IPS-18a (cell line): ENCODE measurements at regions not wholly inside any gene's neighbourhood (a gene's known extent, or its start where the extent isn't known, plus 50 kb on each side); places are given as distances from the start of the nearest gene placed in this dataset.

Experiments
- H3K27ac ChIP-seq: one replicate; pipeline ENCODE4 v1.5.1; 2013; ENCODE audit warnings: low read length
- H3K27me3 ChIP-seq: one replicate; pipeline ENCODE4 v1.6.1; 2013; ENCODE audit warnings: mild to moderate bottlenecking, low read length; ENCODE audit not compliant: control insufficient read depth, insufficient read depth
- H3K36me3 ChIP-seq: one replicate; pipeline ENCODE4 v1.6.1; 2013; ENCODE audit warnings: low read depth, low read length; ENCODE audit not compliant: control insufficient read depth
- H3K4me1 ChIP-seq: one replicate; pipeline ENCODE4 v1.6.1; 2013; ENCODE audit warnings: low read depth, low read length; ENCODE audit not compliant: control insufficient read depth
- H3K4me3 ChIP-seq: one replicate; pipeline ENCODE4 v1.5.1; 2013; ENCODE audit warnings: low read length
- H3K9ac ChIP-seq: one replicate; pipeline ENCODE4 v1.6.1; 2013; ENCODE audit warnings: mild to moderate bottlenecking, low read length, moderate library complexity
- H3K9me3 ChIP-seq: one replicate; pipeline ENCODE4 v1.6.1; 2013; ENCODE audit warnings: low read depth, low read length; ENCODE audit not compliant: control insufficient read depth

GRCh38 chr6:40892223-40892622, 146.8 kb downstream of the UNC5CL start:
- no peaks in the 10 kb centered on the region for H3K27me3 ChIP-seq

GRCh38 chr6:40891686-40892085, 147.3 kb downstream of the UNC5CL start:
- no peak overlapping the region for H3K27ac ChIP-seq
- H3K27me3 ChIP-seq, result no peaks in the 10 kb centered on the region
- no peak overlapping the region for H3K4me3 ChIP-seq
- no peak overlapping the region for H3K9ac ChIP-seq
- no peaks in the 10 kb centered on the region for H3K36me3 ChIP-seq
- no peaks in the 10 kb centered on the region for H3K9me3 ChIP-seq
- H3K4me1 ChIP-seq, result no peaks in the 10 kb centered on the region

More at GRCh38 chr6:40892223-40892622, 146.8 kb downstream of the UNC5CL start:
- Histone ChIP-seq H3K27ac (no peak overlapping the region), H3K4me3 (no peak overlapping the region), H3K9ac (no peak overlapping the region), H3K4me1 (no peaks in the 10 kb centered on the region), H3K9me3 (no peaks in the 10 kb centered on the region), H3K36me3 (no peaks in the 10 kb centered on the region)

- no peaks in the 10 kb centered on the region for H3K9me3 ChIP-seq
- H3K27me3 ChIP-seq, result no peaks in the 10 kb centered on the region
- H3K36me3 ChIP-seq, result no peaks in the 10 kb centered on the region
- no peaks in the 10 kb centered on the region for H3K4me1 ChIP-seq
- H3K27ac ChIP-seq, result no peak overlapping the region
- H3K4me3 ChIP-seq, result no peak overlapping the region
- no peak overlapping the region for H3K9ac ChIP-seq
Observed at GRCh38 chr6:40891131-40891530, 147.9 kb downstream of the UNC5CL start.

DNA sequence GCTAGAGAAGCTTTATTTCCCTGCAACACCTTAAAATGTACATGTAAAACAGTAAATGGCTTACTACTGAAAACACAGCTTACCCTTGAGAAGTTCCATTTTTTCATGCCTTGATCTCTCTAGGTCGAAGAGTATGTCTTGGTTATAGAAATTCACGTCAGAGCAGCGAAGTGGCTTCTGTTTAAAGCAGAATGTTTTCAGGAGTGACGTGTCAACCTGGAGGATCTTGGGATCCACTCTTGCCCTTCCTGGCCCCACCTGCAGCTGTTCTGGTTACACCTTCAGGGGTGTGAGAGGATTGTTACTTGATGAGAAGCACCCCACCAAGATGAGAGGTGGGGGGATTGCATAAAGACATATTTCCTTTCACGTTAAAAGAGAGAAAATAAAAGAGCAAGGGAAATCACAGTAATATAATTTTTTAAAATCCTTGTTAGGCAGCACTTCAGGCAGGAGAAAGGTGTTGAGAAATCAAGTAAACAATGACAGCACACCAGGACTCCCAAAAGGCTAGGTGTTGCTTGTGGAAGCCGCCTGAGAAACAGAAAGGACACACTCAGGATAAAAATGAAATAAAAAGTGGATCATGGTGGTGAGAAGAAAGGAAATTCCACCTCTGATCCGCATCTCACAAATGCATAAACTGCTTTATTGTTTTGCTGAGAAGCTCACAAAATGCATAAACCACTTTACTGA, 149.7 kb downstream of the UNC5CL start:
- Histone ChIP-seq H3K36me3 (no peaks in the 10 kb centered on the region), H3K27me3 (no peaks in the 10 kb centered on the region), H3K9ac (no peak overlapping the region), H3K4me3 (no peak overlapping the region), H3K4me1 (no peaks in the 10 kb centered on the region), H3K9me3 (no peaks in the 10 kb centered on the region), H3K27ac (no peak overlapping the region)

DNA sequence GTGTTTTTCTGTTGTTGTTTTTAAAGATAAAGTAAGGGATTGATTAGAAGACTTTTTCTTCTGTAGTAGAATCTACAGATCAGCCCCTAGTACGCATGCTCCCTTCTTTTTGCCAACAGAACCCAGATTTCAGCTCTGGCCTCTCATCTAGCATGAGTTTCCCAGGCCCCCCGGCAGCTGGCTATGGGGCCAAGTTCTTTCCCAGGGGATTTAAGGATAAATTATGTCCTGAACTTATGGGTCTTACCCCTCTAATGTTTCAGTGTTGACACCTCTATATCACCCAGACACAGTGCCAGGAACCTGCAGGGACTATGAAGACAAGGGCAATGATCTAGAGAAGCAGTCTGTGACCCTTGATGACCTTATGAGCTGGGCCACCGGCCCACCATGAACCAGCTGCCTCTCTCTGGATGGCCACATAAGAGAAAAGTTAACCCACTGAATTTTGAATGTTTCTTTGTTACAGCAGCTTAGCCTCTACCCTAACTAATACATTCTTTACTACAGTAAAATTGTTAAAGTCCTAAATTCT, 150.5 kb downstream of the UNC5CL start:
- H3K27me3 ChIP-seq, result no peaks in the 10 kb centered on the region
- no peaks in the 10 kb centered on the region for H3K36me3 ChIP-seq
- no peaks in the 10 kb centered on the region for H3K4me1 ChIP-seq
- no peak overlapping the region for H3K27ac ChIP-seq
- H3K9me3 ChIP-seq, result no peaks in the 10 kb centered on the region
- H3K4me3 ChIP-seq, result no peak overlapping the region
- H3K9ac ChIP-seq, result no peak overlapping the region

- Histone ChIP-seq H3K9ac (no peak overlapping the region), H3K4me1 (no peaks in the 10 kb centered on the region), H3K36me3 (no peaks in the 10 kb centered on the region), H3K4me3 (no peak overlapping the region), H3K27me3 (no peaks in the 10 kb centered on the region), H3K27ac (no peak overlapping the region), H3K9me3 (no peaks in the 10 kb centered on the region)
Observed at GRCh38 chr6:40887792-40888340, 151.2 kb downstream of the UNC5CL start.

- Histone ChIP-seq H3K4me1 (no peaks in the 10 kb centered on the region), H3K4me3 (no peak overlapping the region), H3K27me3 (no peaks in the 10 kb centered on the region), H3K36me3 (no peaks in the 10 kb centered on the region), H3K27ac (no peak overlapping the region), H3K9me3 (no peaks in the 10 kb centered on the region), H3K9ac (no peak overlapping the region)
Observed at GRCh38 chr6:40887079-40887791, 151.8 kb downstream of the UNC5CL start.

DNA sequence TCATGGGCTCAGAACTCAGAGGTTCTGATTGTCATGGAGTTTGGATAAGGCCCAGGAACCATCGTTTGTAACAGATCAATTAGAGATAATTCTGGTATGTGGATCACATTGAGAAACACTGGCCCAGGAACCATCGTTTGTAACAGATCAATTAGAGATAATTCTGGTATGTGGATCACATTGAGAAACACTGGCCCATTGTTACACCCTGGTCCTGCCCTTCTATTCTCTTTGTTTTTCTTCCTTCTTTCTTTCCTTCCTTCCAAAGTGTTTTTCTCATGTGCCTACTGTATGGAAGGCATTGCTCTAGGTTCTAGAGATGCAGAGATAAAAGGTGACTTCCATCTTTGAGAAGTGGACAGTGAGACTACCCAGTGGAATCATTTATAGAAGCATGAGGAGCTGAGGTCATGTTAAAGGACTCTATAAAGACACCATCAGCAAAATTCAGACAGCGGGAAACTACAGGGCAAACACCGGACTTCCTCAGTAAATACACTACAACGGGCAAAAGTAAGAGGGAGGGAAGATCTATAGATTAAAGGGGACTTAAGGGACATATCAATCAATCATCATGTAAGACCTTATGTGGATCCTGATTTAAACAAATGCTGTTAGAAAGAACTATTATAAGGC, 153.8 kb downstream of the UNC5CL start:
- no peaks in the 10 kb centered on the region for H3K9me3 ChIP-seq
- no peak overlapping the region for H3K4me3 ChIP-seq
- H3K9ac ChIP-seq, result no peak overlapping the region
- H3K36me3 ChIP-seq, result no peaks in the 10 kb centered on the region
- no peaks in the 10 kb centered on the region for H3K27me3 ChIP-seq
- no peak overlapping the region for H3K27ac ChIP-seq
- no peaks in the 10 kb centered on the region for H3K4me1 ChIP-seq

- Histone ChIP-seq H3K27me3 (no peaks in the 10 kb centered on the region), H3K9me3 (peaks cover 3% of the 10 kb centered on the region), H3K36me3 (no peaks in the 10 kb centered on the region), H3K4me1 (no peaks in the 10 kb centered on the region), H3K4me3 (no peak overlapping the region), H3K27ac (no peak overlapping the region), H3K9ac (no peak overlapping the region)
Observed at GRCh38 chr6:40882323-40882997, 156.6 kb downstream of the UNC5CL start.

DNA sequence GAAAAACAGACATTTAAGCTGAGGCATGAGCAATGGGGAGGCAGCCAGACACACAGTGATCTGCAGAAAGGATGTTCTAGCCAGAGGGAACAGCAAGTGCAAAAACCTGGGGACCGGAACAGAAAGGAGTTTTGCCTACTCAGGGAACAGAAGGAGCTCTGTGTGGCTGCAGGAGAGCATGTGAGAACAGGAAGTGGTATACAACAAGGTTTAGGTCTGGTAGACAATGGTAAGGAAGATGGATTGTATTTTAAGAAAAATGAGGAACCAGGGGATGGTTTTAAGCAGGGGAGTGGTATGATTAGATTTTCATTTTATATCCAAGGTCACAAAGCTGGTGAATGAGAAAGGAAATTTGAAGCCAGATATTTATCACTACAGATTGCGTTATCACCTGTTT, 157.5 kb downstream of the UNC5CL start:
- no peak overlapping the region for H3K4me3 ChIP-seq
- H3K4me1 ChIP-seq, result no peaks in the 10 kb centered on the region
- no peaks in the 10 kb centered on the region for H3K36me3 ChIP-seq
- H3K9ac ChIP-seq, result no peak overlapping the region
- no peaks in the 10 kb centered on the region for H3K27me3 ChIP-seq
- H3K9me3 ChIP-seq, result peaks cover 3% of the 10 kb centered on the region
- H3K27ac ChIP-seq, result no peak overlapping the region

GRCh38 chr6:40880906-40881305, 158.1 kb downstream of the UNC5CL start:
- no peak overlapping the region for H3K4me3 ChIP-seq
- H3K9ac ChIP-seq, result no peak overlapping the region
- no peak overlapping the region for H3K27ac ChIP-seq
- no peaks in the 10 kb centered on the region for H3K4me1 ChIP-seq
- no peaks in the 10 kb centered on the region for H3K36me3 ChIP-seq
- H3K9me3 ChIP-seq, result peaks cover 3% of the 10 kb centered on the region
- H3K27me3 ChIP-seq, result no peaks in the 10 kb centered on the region
